ENCODE measurements at regions not wholly inside any gene's neighbourhood (a gene's known extent, or its start where the extent isn't known, plus 50 kb on each side); places are given as distances from the start of the nearest gene placed in this dataset.

- H3K4me3 Mint-ChIP-seq (ENCODE audit: unreplicated experiment) = no peak overlapping the region
- no peak overlapping the region for H3K4me3 ChIP-seq (ENCODE audit: low read depth, low read length)
- no peaks in the 10 kb centered on the region for H3K27me3 Mint-ChIP-seq (ENCODE audit: insufficient read depth, unreplicated experiment)
- intact Hi-C loops (cut with micrococcal nuclease; ENCODE audit: unreplicated experiment) = no loop called here
- H3K9me3 Mint-ChIP-seq (ENCODE audit: unreplicated experiment) = no peaks in the 10 kb centered on the region
- no peaks in the 10 kb centered on the region for H3K36me3 Mint-ChIP-seq (ENCODE audit: insufficient read depth, unreplicated experiment)
- no peaks in the 10 kb centered on the region for H3K4me1 Mint-ChIP-seq (ENCODE audit: low read depth, unreplicated experiment)
- no peaks in the 10 kb centered on the region for H3K9me3 ChIP-seq
- H3K4me1 ChIP-seq = no peaks in the 10 kb centered on the region
- TF ChIP-seq CTCF (IDR thresholded peaks at IDR 0.05; ENCODE audit: insufficient read depth in 1 of 2, low read depth in 1 of 2, low read length in 1 of 2, severe bottlenecking in 1 of 2, unreplicated experiment in 1 of 2) = no peak
- no peak for DNase-seq
- no peak overlapping the region for H3K27ac Mint-ChIP-seq (ENCODE audit: unreplicated experiment)
- no TSS peak for BruUV-seq (replicated peaks)
- CTCF ChIA-PET = interaction anchor here (0.6 kb wide), 1 partner anchor 146 kb away, joined by 3 read pairs; no protein-coding TSS in a partner anchor
- H3K36me3 ChIP-seq (ENCODE audit: control insufficient read depth, insufficient read depth, low read length) = no peaks in the 10 kb centered on the region
- H3K27me3 ChIP-seq (replicated peaks; ENCODE audit: control insufficient read depth, insufficient read depth, low read length) = no peaks in the 10 kb centered on the region
- POLR2A ChIA-PET = no interaction called here
These were observed 832.8 kb downstream of the RNF144A start for GRCh38 chr2:7749895-7750559.

GRCh38 chr2:7752291-7752690 lies 835.1 kb downstream of the RNF144A start:
- Mint-ChIP-seq H3K27ac (ENCODE audit: unreplicated experiment) (no peak overlapping the region), H3K9me3 (ENCODE audit: unreplicated experiment) (peaks cover 4% of the 10 kb centered on the region), H3K4me3 (ENCODE audit: unreplicated experiment) (no peak overlapping the region), H3K36me3 (ENCODE audit: insufficient read depth, unreplicated experiment) (peaks cover 2% of the 10 kb centered on the region), H3K4me1 (ENCODE audit: low read depth, unreplicated experiment) (no peaks in the 10 kb centered on the region), H3K27me3 (ENCODE audit: insufficient read depth, unreplicated experiment) (peaks cover 3% of the 10 kb centered on the region)
- no peaks in the 10 kb centered on the region for H3K4me1 ChIP-seq
- ChIA-PET CTCF (no interaction called here), POLR2A (no interaction called here)
- BruUV-seq (replicated peaks) = no TSS peak
- no peak for DNase-seq
- no peaks in the 10 kb centered on the region for H3K9me3 ChIP-seq
- H3K4me3 ChIP-seq (ENCODE audit: low read depth, low read length) = no peak overlapping the region
- no peaks in the 10 kb centered on the region for H3K27me3 ChIP-seq (replicated peaks; ENCODE audit: control insufficient read depth, insufficient read depth, low read length)
- intact Hi-C loops (cut with micrococcal nuclease; ENCODE audit: unreplicated experiment) = no loop called here
- H3K36me3 ChIP-seq (ENCODE audit: control insufficient read depth, insufficient read depth, low read length) = no peaks in the 10 kb centered on the region
- TF ChIP-seq CTCF (IDR thresholded peaks at IDR 0.05; ENCODE audit: insufficient read depth in 1 of 2, low read depth in 1 of 2, low read length in 1 of 2, severe bottlenecking in 1 of 2, unreplicated experiment in 1 of 2) = no peak

- Mint-ChIP-seq H3K9me3 (ENCODE audit: unreplicated experiment) (peaks cover 13% of the 10 kb centered on the region), H3K27me3 (ENCODE audit: insufficient read depth, unreplicated experiment) (peaks cover 3% of the 10 kb centered on the region), H3K36me3 (ENCODE audit: insufficient read depth, unreplicated experiment) (peaks cover 7% of the 10 kb centered on the region), H3K4me1 (ENCODE audit: low read depth, unreplicated experiment) (no peaks in the 10 kb centered on the region), H3K4me3 (ENCODE audit: unreplicated experiment) (no peak overlapping the region), H3K27ac (ENCODE audit: unreplicated experiment) (no peak overlapping the region)
- intact Hi-C loops (cut with micrococcal nuclease; ENCODE audit: unreplicated experiment) = no loop called here
- no peaks in the 10 kb centered on the region for H3K4me1 ChIP-seq
- BruUV-seq (replicated peaks) = no TSS peak
- DNase-seq = no peak
- CTCF ChIA-PET = no interaction called here
- no peak for TF ChIP-seq CTCF (IDR thresholded peaks at IDR 0.05; ENCODE audit: insufficient read depth in 1 of 2, low read depth in 1 of 2, low read length in 1 of 2, severe bottlenecking in 1 of 2, unreplicated experiment in 1 of 2)
- POLR2A ChIA-PET = no interaction called here
- no peaks in the 10 kb centered on the region for H3K36me3 ChIP-seq (ENCODE audit: control insufficient read depth, insufficient read depth, low read length)
- peaks cover 6% of the 10 kb centered on the region; the same call in 1 of the 2 replicates for H3K9me3 ChIP-seq
- H3K4me3 ChIP-seq (ENCODE audit: low read depth, low read length) = no peak overlapping the region
- H3K27me3 ChIP-seq (replicated peaks; ENCODE audit: control insufficient read depth, insufficient read depth, low read length) = no peaks in the 10 kb centered on the region
These were observed 836.6 kb downstream of the RNF144A start for GRCh38 chr2:7753777-7754176.

All from Caco-2 (cell line).